ENCODE measurements at regions not wholly inside any gene's neighbourhood (a gene's known extent, or its start where the extent isn't known, plus 50 kb on each side); places are given as distances from the start of the nearest gene placed in this dataset.

DNA sequence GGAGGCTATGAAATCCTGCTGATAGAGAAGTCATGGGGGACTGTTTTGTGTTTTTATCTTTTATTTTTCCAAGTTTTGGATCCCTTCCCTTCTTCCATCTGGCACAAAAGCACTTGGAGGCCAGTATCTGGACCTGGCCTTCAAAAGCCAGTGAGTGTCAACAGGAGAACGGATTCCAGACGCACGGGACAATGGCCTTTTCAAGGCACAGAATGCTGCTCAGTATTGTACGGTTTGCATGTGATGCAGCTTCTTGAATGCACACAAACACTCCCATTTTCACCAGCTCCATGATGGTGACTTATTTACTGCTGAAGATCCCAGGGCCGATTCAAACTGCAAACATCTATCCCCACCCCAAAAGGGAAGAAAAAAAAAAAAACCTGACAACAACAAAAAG, 145.4 kb downstream of the CPEB2 start:
- Histone ChIP-seq H3K36me3 (no peaks in the 10 kb centered on the region), H3K9me3 (no peaks in the 10 kb centered on the region), H3K4me3 (no peak overlapping the region), H3K27me3 (no peaks in the 10 kb centered on the region), H3K27ac (no peak overlapping the region), H3K4me1 (peaks cover 0 to 3% (median 0%) of the 10 kb centered on the region in 3 donors)
- ATAC-seq, result no peak
- DNase-seq, result no peak
- TF ChIP-seq, protein P1, sequence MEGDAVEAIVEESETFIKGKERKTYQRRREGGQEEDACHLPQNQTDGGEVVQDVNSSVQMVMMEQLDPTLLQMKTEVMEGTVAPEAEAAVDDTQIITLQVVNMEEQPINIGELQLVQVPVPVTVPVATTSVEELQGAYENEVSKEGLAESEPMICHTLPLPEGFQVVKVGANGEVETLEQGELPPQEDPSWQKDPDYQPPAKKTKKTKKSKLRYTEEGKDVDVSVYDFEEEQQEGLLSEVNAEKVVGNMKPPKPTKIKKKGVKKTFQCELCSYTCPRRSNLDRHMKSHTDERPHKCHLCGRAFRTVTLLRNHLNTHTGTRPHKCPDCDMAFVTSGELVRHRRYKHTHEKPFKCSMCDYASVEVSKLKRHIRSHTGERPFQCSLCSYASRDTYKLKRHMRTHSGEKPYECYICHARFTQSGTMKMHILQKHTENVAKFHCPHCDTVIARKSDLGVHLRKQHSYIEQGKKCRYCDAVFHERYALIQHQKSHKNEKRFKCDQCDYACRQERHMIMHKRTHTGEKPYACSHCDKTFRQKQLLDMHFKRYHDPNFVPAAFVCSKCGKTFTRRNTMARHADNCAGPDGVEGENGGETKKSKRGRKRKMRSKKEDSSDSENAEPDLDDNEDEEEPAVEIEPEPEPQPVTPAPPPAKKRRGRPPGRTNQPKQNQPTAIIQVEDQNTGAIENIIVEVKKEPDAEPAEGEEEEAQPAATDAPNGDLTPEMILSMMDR (IDR thresholded peaks at IDR 0.05), result no peak
- 11 to 21% methylated on average over 5 of the region's 5 CpGs for WGBS, 2 donors
- intact Hi-C loops (cut with DNase I), result no loop called here
- no peak for FAIRE-seq

DNA sequence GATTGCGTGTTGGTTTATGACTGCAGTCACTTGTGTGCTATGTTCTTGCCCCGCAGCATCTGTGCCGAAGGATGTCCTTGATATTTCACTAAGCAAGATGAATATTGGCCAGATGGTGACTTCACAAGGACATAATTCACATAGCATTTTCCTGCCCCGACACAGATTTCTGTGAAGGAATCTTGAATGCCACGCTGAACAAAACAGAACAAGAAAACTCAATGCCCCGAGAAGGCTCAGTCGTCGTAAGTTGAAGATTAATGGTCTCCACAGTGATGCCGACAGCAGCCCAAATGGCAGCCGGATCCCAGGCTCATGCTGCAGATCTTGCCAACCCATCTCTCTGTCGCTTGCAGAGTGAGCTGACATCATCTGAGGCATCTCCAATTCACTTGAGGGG, 145.9 kb downstream of the CPEB2 start:
- no peak for FAIRE-seq
- Histone ChIP-seq H3K27ac (no peak overlapping the region), H3K9me3 (no peaks in the 10 kb centered on the region), H3K36me3 (no peaks in the 10 kb centered on the region), H3K4me1 (peaks cover 0 to 3% (median 0%) of the 10 kb centered on the region in 3 donors), H3K4me3 (no peak overlapping the region), H3K27me3 (no peaks in the 10 kb centered on the region)
- no peak for DNase-seq
- WGBS, 2 donors, result 36 to 44% methylated on average over 11 of the region's 11 CpGs
- intact Hi-C loops (cut with DNase I), result no loop called here
- ATAC-seq, result no peak
- TF ChIP-seq, protein P1 (IDR thresholded peaks at IDR 0.05), result no peak

DNA sequence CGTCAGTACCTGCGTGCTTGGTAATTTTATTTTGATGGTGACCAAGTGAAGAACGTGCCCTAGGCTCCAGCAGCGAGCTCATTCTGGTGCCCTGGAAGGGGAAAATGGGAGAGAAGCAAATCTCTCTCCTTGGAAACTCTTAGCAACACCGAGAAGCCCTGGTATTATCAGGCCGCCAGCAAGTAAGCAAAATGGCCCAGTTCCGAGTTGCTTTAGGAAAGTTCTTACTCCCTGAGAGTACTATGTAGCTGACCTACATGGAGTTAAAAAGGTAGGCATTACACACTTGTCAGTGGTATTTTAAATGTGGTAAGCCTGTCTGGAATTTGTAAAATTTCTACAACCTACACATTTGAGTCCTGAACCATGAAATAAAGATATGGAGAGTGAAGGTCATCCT, 146.4 kb downstream of the CPEB2 start:
- no peaks in the 10 kb centered on the region for H3K36me3 ChIP-seq
- H3K27ac ChIP-seq, result no peak overlapping the region
- DNase-seq (no peak), FAIRE-seq (no peak), ATAC-seq (no peak)
- TF ChIP-seq, protein P1 (IDR thresholded peaks at IDR 0.05), result no peak
- peaks cover 0 to 3% (median 0%) of the 10 kb centered on the region in 3 donors for H3K4me1 ChIP-seq
- 68 to 69% methylated on average over 7 of the region's 7 CpGs for WGBS, 2 donors
- no peaks in the 10 kb centered on the region for H3K27me3 ChIP-seq
- intact Hi-C loops (cut with DNase I), result no loop called here
- H3K9me3 ChIP-seq, result no peaks in the 10 kb centered on the region
- no peak overlapping the region for H3K4me3 ChIP-seq

DNA sequence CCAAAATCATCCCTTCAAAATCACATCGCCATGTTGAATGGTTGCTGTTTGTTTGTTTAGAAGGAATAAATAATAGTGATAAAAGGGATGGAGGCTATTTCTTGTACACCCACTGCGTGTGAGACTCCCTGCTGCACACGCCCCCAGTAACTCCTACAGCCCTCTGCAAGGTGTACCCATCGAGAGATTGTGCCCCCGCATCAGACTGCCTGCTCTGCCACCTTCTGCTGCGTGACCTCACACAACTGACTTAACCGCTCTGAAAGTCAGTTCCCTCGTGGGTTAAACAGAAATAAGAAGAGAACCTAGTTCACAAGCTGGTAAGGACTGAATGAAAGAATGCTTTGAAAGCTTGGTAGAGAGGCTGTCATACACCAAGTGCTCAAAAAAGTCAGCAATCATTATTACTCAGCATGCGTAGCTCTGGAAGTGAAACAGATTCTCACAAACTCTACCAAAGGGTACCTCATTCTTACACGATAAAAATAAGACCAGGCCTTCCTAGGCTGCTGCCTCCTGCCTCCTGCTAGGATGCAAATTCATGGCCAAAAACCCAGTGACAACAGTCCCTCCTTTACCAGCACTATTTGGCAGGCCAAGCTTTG, 147.1 kb downstream of the CPEB2 start:
- Histone ChIP-seq H3K9me3 (no peaks in the 10 kb centered on the region), H3K27me3 (no peaks in the 10 kb centered on the region), H3K4me3 (no peak overlapping the region), H3K36me3 (no peaks in the 10 kb centered on the region), H3K27ac (no peak overlapping the region), H3K4me1 (peaks cover 0 to 3% (median 0%) of the 10 kb centered on the region in 3 donors)
- ATAC-seq (peak in 2 of 4 donors; percentile 19 to 45), DNase-seq (no peak), FAIRE-seq (no peak)
- TF ChIP-seq, protein P1 (IDR thresholded peaks at IDR 0.05), result no peak
- intact Hi-C loops (cut with DNase I), result no loop called here
- 67 to 70% methylated on average over 10 of the region's 10 CpGs for WGBS, 2 donors

DNA sequence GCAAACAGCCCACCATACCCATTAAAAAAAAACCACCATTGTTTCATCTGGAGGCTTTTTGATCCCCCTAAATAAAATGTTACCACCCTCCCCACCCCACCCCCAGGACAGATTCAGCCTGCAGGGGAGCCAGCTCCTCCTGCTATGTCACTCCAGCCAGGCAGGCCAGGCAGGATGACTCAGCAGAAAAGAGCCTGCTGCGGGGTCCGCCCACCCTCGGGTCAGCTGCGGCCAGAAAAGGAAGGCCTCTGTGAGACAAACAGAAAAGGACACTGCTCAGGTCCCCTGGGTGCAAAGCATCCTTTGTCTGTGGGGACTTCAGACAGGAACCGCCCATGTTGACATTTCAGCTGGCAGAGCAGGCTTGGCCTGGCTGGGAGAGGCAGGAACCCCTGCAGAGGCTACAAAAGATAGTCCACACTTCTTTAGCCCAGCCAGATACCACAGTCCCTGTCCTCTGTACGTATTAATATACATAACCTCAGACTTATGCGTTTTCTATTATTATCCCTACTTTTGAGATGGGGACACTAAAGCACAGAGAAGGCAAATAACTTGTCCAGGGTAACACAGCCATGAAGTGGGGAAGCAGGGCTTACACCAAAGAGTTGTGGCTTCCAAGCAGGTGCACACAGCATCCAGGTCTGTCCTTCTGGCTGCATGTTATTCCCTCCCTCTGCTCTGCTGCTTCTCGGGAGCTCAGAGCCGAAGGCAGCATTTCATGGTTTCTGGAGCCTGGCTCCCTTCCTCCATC, 147.7 kb downstream of the CPEB2 start:
- peak; percentile 20 to 69 (median 49) for DNase-seq
- peak; percentile 71 to 94 (median 94) for ATAC-seq
- H3K36me3 ChIP-seq, result no peaks in the 10 kb centered on the region
- no peaks in the 10 kb centered on the region for H3K27me3 ChIP-seq
- intact Hi-C loops (cut with DNase I), result no loop called here
- H3K9me3 ChIP-seq, result no peaks in the 10 kb centered on the region
- peaks cover 0 to 3% (median 0%) of the 10 kb centered on the region in 3 donors for H3K4me1 ChIP-seq
- TF ChIP-seq, protein P1 (IDR thresholded peaks at IDR 0.05), result no peak
- H3K4me3 ChIP-seq, result no peak overlapping the region
- 39 to 40% methylated on average over 9 of the region's 9 CpGs for WGBS, 2 donors
- FAIRE-seq, result no peak
- no peak overlapping the region for H3K27ac ChIP-seq

Measured in pancreas (tissue), 10 donors.